Mucosa of rectum (tissue), 2 donors: ENCODE measurements at regions not wholly inside any gene's neighbourhood (a gene's known extent, or its start where the extent isn't known, plus 50 kb on each side); places are given as distances from the start of the nearest gene placed in this dataset.

Experiments
- H3K27ac ChIP-seq, 2 donors: one replicate each; pipeline ENCODE4 v1.7.0; 2013; ENCODE audit warnings: inconsistent platforms in 2 of 2, low read depth in 2 of 2, low read length in 2 of 2
- H3K27me3 ChIP-seq, 2 donors: one replicate each; pipeline ENCODE4 v1.7.0; 2013; ENCODE audit warnings: low read length in 2 of 2; ENCODE audit not compliant: control insufficient read depth in 2 of 2, insufficient read depth in 2 of 2
- H3K36me3 ChIP-seq, 2 donors: one replicate each; pipeline ENCODE4 v1.7.0; 2013; ENCODE audit warnings: low read length in 2 of 2; ENCODE audit not compliant: control insufficient read depth in 2 of 2, insufficient read depth in 2 of 2
- H3K4me1 ChIP-seq, 2 donors: one replicate each; pipeline ENCODE4 v1.7.0; 2013; ENCODE audit warnings: low read length in 2 of 2, mild to moderate bottlenecking in 1 of 2; ENCODE audit not compliant: control insufficient read depth in 2 of 2, insufficient read depth in 2 of 2
- H3K4me3 ChIP-seq, 2 donors: one replicate each; pipeline ENCODE4 v1.7.0; 2013; ENCODE audit warnings: low read length in 2 of 2
- H3K9ac ChIP-seq, 2 donors: one replicate each; pipeline ENCODE4 v1.7.0; 2013; ENCODE audit warnings: low read length in 2 of 2, low read depth in 1 of 2, mild to moderate bottlenecking in 1 of 2
- H3K9me3 ChIP-seq, 2 donors: one replicate each; pipeline ENCODE4 v1.7.0; 2013; ENCODE audit warnings: low read length in 2 of 2; ENCODE audit not compliant: control insufficient read depth in 2 of 2
- donor health status: healthy.
- donor health status: Normal muscosa, but diverticular disease.

- H3K36me3 ChIP-seq, result no peaks in the 10 kb centered on the region
- H3K9ac ChIP-seq, result no peak overlapping the region
- no peaks in the 10 kb centered on the region for H3K27me3 ChIP-seq
- no peaks in the 10 kb centered on the region for H3K4me1 ChIP-seq
- no peaks in the 10 kb centered on the region for H3K9me3 ChIP-seq
- H3K27ac ChIP-seq, result no peak overlapping the region
- H3K4me3 ChIP-seq, result no peak overlapping the region
Observed at GRCh38 chr14:28113311-28113710, 653.3 kb upstream of the FOXG1 start.

GRCh38 chr14:28116716-28117115, 649.9 kb upstream of the FOXG1 start:
- H3K36me3 ChIP-seq, result no peaks in the 10 kb centered on the region
- H3K27me3 ChIP-seq, result no peaks in the 10 kb centered on the region
- no peak overlapping the region for H3K9ac ChIP-seq
- H3K4me3 ChIP-seq, result no peak overlapping the region
- peaks cover 0 to 3% of the 10 kb centered on the region in 2 donors for H3K4me1 ChIP-seq
- H3K9me3 ChIP-seq, result no peaks in the 10 kb centered on the region
- no peak overlapping the region for H3K27ac ChIP-seq

- Histone ChIP-seq H3K36me3 (no peaks in the 10 kb centered on the region), H3K27ac (no peak overlapping the region), H3K9me3 (no peaks in the 10 kb centered on the region), H3K4me3 (no peak overlapping the region), H3K27me3 (no peaks in the 10 kb centered on the region), H3K4me1 (peaks cover 0 to 3% of the 10 kb centered on the region in 2 donors), H3K9ac (no peak overlapping the region)
Observed at GRCh38 chr14:28119849-28120248, 646.7 kb upstream of the FOXG1 start.

- H3K4me3 ChIP-seq, result no peak overlapping the region
- H3K36me3 ChIP-seq, result no peaks in the 10 kb centered on the region
- H3K9ac ChIP-seq, result no peak overlapping the region
- H3K9me3 ChIP-seq, result no peaks in the 10 kb centered on the region
- H3K4me1 ChIP-seq, result peaks cover 0 to 3% of the 10 kb centered on the region in 2 donors
- no peak overlapping the region for H3K27ac ChIP-seq
- no peaks in the 10 kb centered on the region for H3K27me3 ChIP-seq
Observed at GRCh38 chr14:28120391-28120790, 646.2 kb upstream of the FOXG1 start.

GRCh38 chr14:28121512-28122297, 644.9 kb upstream of the FOXG1 start:
- H3K27me3 ChIP-seq, result no peaks in the 10 kb centered on the region
- no peaks in the 10 kb centered on the region for H3K36me3 ChIP-seq
- H3K9me3 ChIP-seq, result no peaks in the 10 kb centered on the region

GRCh38 chr14:28130610-28131284, 635.8 kb upstream of the FOXG1 start:
- H3K4me3 ChIP-seq, result no peak overlapping the region
- no peaks in the 10 kb centered on the region for H3K27me3 ChIP-seq
- no peak overlapping the region for H3K27ac ChIP-seq
- no peak overlapping the region for H3K9ac ChIP-seq
- no peaks in the 10 kb centered on the region for H3K36me3 ChIP-seq
- no peaks in the 10 kb centered on the region for H3K4me1 ChIP-seq
- H3K9me3 ChIP-seq, result no peaks in the 10 kb centered on the region

More at GRCh38 chr14:28121512-28122297, 644.9 kb upstream of the FOXG1 start:
- Histone ChIP-seq H3K27ac (no peak overlapping the region), H3K4me3 (no peak overlapping the region), H3K4me1 (peaks cover 0 to 3% of the 10 kb centered on the region in 2 donors), H3K9ac (no peak overlapping the region)

- H3K36me3 ChIP-seq, result no peaks in the 10 kb centered on the region
Observed at GRCh38 chr14:28138341-28138740, 628.2 kb upstream of the FOXG1 start.

GRCh38 chr14:28141662-28142061, 624.9 kb upstream of the FOXG1 start:
- H3K27me3 ChIP-seq, result no peaks in the 10 kb centered on the region
- H3K9me3 ChIP-seq, result no peaks in the 10 kb centered on the region
- H3K9ac ChIP-seq, result no peak overlapping the region
- H3K36me3 ChIP-seq, result no peaks in the 10 kb centered on the region
- no peak overlapping the region for H3K27ac ChIP-seq
- H3K4me3 ChIP-seq, result no peak overlapping the region
- no peaks in the 10 kb centered on the region for H3K4me1 ChIP-seq

More at GRCh38 chr14:28138341-28138740, 628.2 kb upstream of the FOXG1 start:
- Histone ChIP-seq H3K27ac (no peak overlapping the region), H3K4me3 (no peak overlapping the region), H3K9ac (no peak overlapping the region), H3K27me3 (no peaks in the 10 kb centered on the region), H3K9me3 (no peaks in the 10 kb centered on the region), H3K4me1 (no peaks in the 10 kb centered on the region)

GRCh38 chr14:28142400-28143015, 624.1 kb upstream of the FOXG1 start:
- no peaks in the 10 kb centered on the region for H3K4me1 ChIP-seq
- no peak overlapping the region for H3K27ac ChIP-seq
- no peaks in the 10 kb centered on the region for H3K27me3 ChIP-seq
- H3K36me3 ChIP-seq, result no peaks in the 10 kb centered on the region
- H3K9me3 ChIP-seq, result no peaks in the 10 kb centered on the region
- H3K4me3 ChIP-seq, result no peak overlapping the region
- no peak overlapping the region for H3K9ac ChIP-seq

GRCh38 chr14:28143316-28143715, 623.3 kb upstream of the FOXG1 start:
- H3K9me3 ChIP-seq, result no peaks in the 10 kb centered on the region
- no peaks in the 10 kb centered on the region for H3K36me3 ChIP-seq
- no peak overlapping the region for H3K27ac ChIP-seq
- H3K4me3 ChIP-seq, result no peak overlapping the region
- no peaks in the 10 kb centered on the region for H3K4me1 ChIP-seq
- no peaks in the 10 kb centered on the region for H3K27me3 ChIP-seq
- H3K9ac ChIP-seq, result no peak overlapping the region
